Muscle of leg (tissue), 3 donors: ENCODE measurements at regions not wholly inside any gene's neighbourhood (a gene's known extent, or its start where the extent isn't known, plus 50 kb on each side); places are given as distances from the start of the nearest gene placed in this dataset.
"Not testable (repeated sequence)": the region's sequence is repeated elsewhere in the genome, so short reads cannot be mapped to it uniquely, and the experiment has no call there.

Experiments used
- DNase-seq: peaks from one replicate; pipeline ENCODE4 v3.0.0; 2013
- H3K27ac ChIP-seq: one replicate; pipeline ENCODE4 v1.5.1; 2013; ENCODE audit warnings: mild to moderate bottlenecking, low read length, control low read depth
- H3K27me3 ChIP-seq: one replicate; pipeline ENCODE4 v1.6.1; 2013; ENCODE audit warnings: low read length; ENCODE audit not compliant: control insufficient read depth, insufficient read depth
- H3K36me3 ChIP-seq: one replicate; pipeline ENCODE4 v1.6.1; 2013; ENCODE audit warnings: low read length; ENCODE audit not compliant: control insufficient read depth, insufficient read depth
- H3K4me1 ChIP-seq: one replicate; pipeline ENCODE4 v1.6.1; 2013; ENCODE audit warnings: low read length; ENCODE audit not compliant: control insufficient read depth, insufficient read depth
- H3K4me3 ChIP-seq: one replicate; pipeline ENCODE4 v1.5.1; 2013; ENCODE audit warnings: low read length, control low read depth
- H3K9me3 ChIP-seq: replicated peaks from 2 replicates; pipeline ENCODE4 v1.6.1; 2013; ENCODE audit warnings: low read depth, low read length; ENCODE audit not compliant: control insufficient read depth
- WGBS: methylation state at CpG from one replicate; pipeline ENCODE4 v1.1.5; 2013; ENCODE audit warnings: missing lambda C conversion rate; ENCODE audit not compliant: insufficient coverage; 5-methylcytosine and 5-hydroxymethylcytosine counted together

GRCh38 chr1:149229813-149230212 is 126.5 kb upstream of the NBPF9 start:
- not testable (repeated sequence) for H3K9me3 ChIP-seq, H3K4me1 ChIP-seq, H3K27ac ChIP-seq, H3K27me3 ChIP-seq, H3K4me3 ChIP-seq, H3K36me3 ChIP-seq, DNase-seq
- no CpG with 5 or more reads among the region's 5 CpGs for WGBS

GRCh38 chr1:149234926-149235914 is 131.9 kb upstream of the NBPF9 start:
- H3K4me1 ChIP-seq, H3K27ac ChIP-seq, H3K36me3 ChIP-seq, H3K27me3 ChIP-seq, H3K9me3 ChIP-seq, DNase-seq, H3K4me3 ChIP-seq: not testable (repeated sequence)
- no CpG with 5 or more reads among the region's 5 CpGs for WGBS

- not testable (repeated sequence) for H3K27ac ChIP-seq, H3K9me3 ChIP-seq, H3K27me3 ChIP-seq, H3K36me3 ChIP-seq, DNase-seq, H3K4me1 ChIP-seq, H3K4me3 ChIP-seq
- 100% methylated on average over 2 of the region's 4 CpGs for WGBS
These were observed 134.2 kb upstream of the NBPF9 start for GRCh38 chr1:149237515-149237914.

- not testable (repeated sequence) for H3K4me3 ChIP-seq, H3K27me3 ChIP-seq, DNase-seq, H3K36me3 ChIP-seq, H3K4me1 ChIP-seq, H3K9me3 ChIP-seq, H3K27ac ChIP-seq
- WGBS, result no CpG with 5 or more reads among the region's 15 CpGs
These were observed 136.7 kb upstream of the NBPF9 start for GRCh38 chr1:149239897-149240508.

- H3K27ac ChIP-seq, H3K4me3 ChIP-seq, H3K27me3 ChIP-seq, H3K9me3 ChIP-seq, H3K4me1 ChIP-seq, H3K36me3 ChIP-seq, DNase-seq: not testable (repeated sequence)
- WGBS, result no CpG with 5 or more reads among the region's 14 CpGs
These were observed 137.2 kb upstream of the NBPF9 start for GRCh38 chr1:149240530-149240929.

- H3K4me3 ChIP-seq, DNase-seq, H3K4me1 ChIP-seq, H3K9me3 ChIP-seq, H3K36me3 ChIP-seq, H3K27ac ChIP-seq, H3K27me3 ChIP-seq: not testable (repeated sequence)
- no CpG with 5 or more reads among the region's 5 CpGs for WGBS
These were observed 137.9 kb upstream of the NBPF9 start for GRCh38 chr1:149241272-149241671.

- H3K27me3 ChIP-seq, H3K27ac ChIP-seq, H3K4me1 ChIP-seq, DNase-seq, H3K4me3 ChIP-seq, H3K36me3 ChIP-seq, H3K9me3 ChIP-seq: not testable (repeated sequence)
- WGBS, result no CpG with 5 or more reads among the region's 4 CpGs
These were observed 140.2 kb upstream of the NBPF9 start for GRCh38 chr1:149243572-149243971.

- not testable (repeated sequence) for H3K4me3 ChIP-seq, H3K36me3 ChIP-seq, H3K4me1 ChIP-seq, H3K27me3 ChIP-seq, H3K27ac ChIP-seq, DNase-seq, H3K9me3 ChIP-seq
- WGBS, result no CpG with 5 or more reads among the region's 3 CpGs
These were observed 141.3 kb upstream of the NBPF9 start for GRCh38 chr1:149244621-149245020.

- not testable (repeated sequence) for H3K27me3 ChIP-seq, H3K27ac ChIP-seq, H3K36me3 ChIP-seq, DNase-seq, H3K4me1 ChIP-seq, H3K4me3 ChIP-seq, H3K9me3 ChIP-seq
- no CpG with 5 or more reads among the region's 5 CpGs for WGBS
These were observed 142.9 kb upstream of the NBPF9 start for GRCh38 chr1:149246212-149246611.

GRCh38 chr1:149248610-149249009 is 145.3 kb upstream of the NBPF9 start:
- H3K36me3 ChIP-seq, H3K27me3 ChIP-seq, DNase-seq, H3K9me3 ChIP-seq, H3K4me3 ChIP-seq, H3K4me1 ChIP-seq, H3K27ac ChIP-seq: not testable (repeated sequence)
- WGBS, result no CpG with 5 or more reads among the region's 2 CpGs
